T-helper 2 cell treated with Interferon-gamma antibody and Interleukin-4, amounts not matched to agents 100 ng/mL and 5 ng/mL, for 36 hours (primary cell): ENCODE measurements at regions not wholly inside any gene's neighbourhood (a gene's known extent, or its start where the extent isn't known, plus 50 kb on each side); places are given as distances from the start of the nearest gene placed in this dataset.

Experiments
- intact Hi-C: fragments of 100-400 bp; cut with micrococcal nuclease; formaldehyde crosslinking; loops from one replicate; pipeline ENCODE4 v1.15.1; 2023

GRCh38 chr2:219769090-219769910 is 141.9 kb downstream of the SLC4A3 start:
- intact Hi-C loops = no loop called here

GRCh38 chr2:219772103-219772635 is 144.7 kb downstream of the SLC4A3 start:
- intact Hi-C loops = no loop called here

- intact Hi-C loops = no loop called here
These were observed 145.3 kb downstream of the SLC4A3 start for GRCh38 chr2:219772697-219773096.

- intact Hi-C loops = no loop called here
These were observed 148.1 kb downstream of the SLC4A3 start for GRCh38 chr2:219775506-219775905.

GRCh38 chr2:219777388-219777787 is 150.0 kb downstream of the SLC4A3 start:
- intact Hi-C loops = no loop called here

GRCh38 chr2:219778189-219778588 is 150.8 kb downstream of the SLC4A3 start:
- intact Hi-C loops = no loop called here

- intact Hi-C loops = no loop called here
These were observed 155.4 kb downstream of the SLC4A3 start for GRCh38 chr2:219782737-219783348.

GRCh38 chr2:219783359-219783975 is 156.0 kb downstream of the SLC4A3 start:
- intact Hi-C loops = no loop called here

- intact Hi-C loops = no loop called here
These were observed 156.7 kb downstream of the SLC4A3 start for GRCh38 chr2:219784178-219784577.

GRCh38 chr2:219789476-219789875 is 162.0 kb downstream of the SLC4A3 start:
- intact Hi-C loops = no loop called here

GRCh38 chr2:219792446-219792845 is 165.0 kb downstream of the SLC4A3 start:
- intact Hi-C loops = no loop called here

GRCh38 chr2:219798430-219798829 is 171.0 kb downstream of the SLC4A3 start:
- intact Hi-C loops = no loop called here

- intact Hi-C loops = no loop called here
These were observed 175.9 kb downstream of the SLC4A3 start for GRCh38 chr2:219803294-219803693.

- intact Hi-C loops = no loop called here
These were observed 183.5 kb downstream of the SLC4A3 start for GRCh38 chr2:219810895-219811294.

GRCh38 chr2:219812672-219813071 is 185.2 kb downstream of the SLC4A3 start:
- intact Hi-C loops = no loop called here

- intact Hi-C loops = no loop called here
These were observed 193.3 kb downstream of the SLC4A3 start for GRCh38 chr2:219820767-219821166.

- intact Hi-C loops = no loop called here
These were observed 196.1 kb downstream of the SLC4A3 start for GRCh38 chr2:219823574-219823973.

GRCh38 chr2:219824996-219825395 is 197.6 kb downstream of the SLC4A3 start:
- intact Hi-C loops = no loop called here

- intact Hi-C loops = no loop called here
These were observed 200.7 kb downstream of the SLC4A3 start for GRCh38 chr2:219828127-219828526.

- intact Hi-C loops = no loop called here
These were observed 202.4 kb downstream of the SLC4A3 start for GRCh38 chr2:219829667-219830352.

- intact Hi-C loops = no loop called here
These were observed 202.9 kb downstream of the SLC4A3 start for GRCh38 chr2:219830353-219830738.

GRCh38 chr2:219831957-219832356 is 204.5 kb downstream of the SLC4A3 start:
- intact Hi-C loops = no loop called here
